GM12878 (cell line): ENCODE measurements at regions not wholly inside any gene's neighbourhood (a gene's known extent, or its start where the extent isn't known, plus 50 kb on each side); places are given as distances from the start of the nearest gene placed in this dataset.

Experiments
- CTCF ChIP-seq, 3 experiments: IDR thresholded peaks in 2 of 3; conservative IDR thresholded peaks in 1 of 3; 2 replicates each; pipeline ENCODE4 v1.5.1; 2011; ENCODE audit warnings: low read depth in 3 of 3, low read length in 3 of 3, mild to moderate bottlenecking in 3 of 3, control low read depth in 2 of 3, moderate library complexity in 2 of 3, inconsistent platforms in 1 of 3, mixed read lengths in 1 of 3; ENCODE audit not compliant: control insufficient read depth in 2 of 3, insufficient read depth in 1 of 3; ENCODE audit errors: extremely low read depth in 1 of 3
- E2F8 ChIP-seq: fragments of 450-650 bp; IDR thresholded peaks from 2 replicates; pipeline ENCODE4 v1.6.1; 2018; ENCODE audit warnings: mild to moderate bottlenecking, low read depth, moderate library complexity; ENCODE audit not compliant: partially characterized antibody
- EGR1 ChIP-seq, 2 experiments: IDR thresholded peaks; 1 replicate in 1 of 2; 2 replicates in 1 of 2; pipeline ENCODE4 v1.6.1; 2011 to 2012; ENCODE audit warnings: low read depth in 2 of 2, low read length in 2 of 2, borderline replicate concordance in 1 of 2, mild to moderate bottlenecking in 1 of 2, moderate library complexity in 1 of 2
- EP300 ChIP-seq, 2 experiments: fragments of 150-350 bp in 1 of 2; IDR thresholded peaks; 2 replicates each; pipeline ENCODE4 v1.6.1; 2011 to 2012; ENCODE audit warnings: low read depth in 2 of 2, low read length in 2 of 2, borderline replicate concordance in 1 of 2, improper control_type of control experiment in 1 of 2, inconsistent platforms in 1 of 2; ENCODE audit not compliant: control insufficient read depth in 1 of 2
- IRF5 ChIP-seq: fragments of 450-650 bp; IDR thresholded peaks from 2 replicates; pipeline ENCODE4 v1.6.1; 2017; ENCODE audit warnings: borderline replicate concordance
- JUND ChIP-seq: IDR thresholded peaks from 2 replicates; pipeline ENCODE4 v1.6.1; 2012; ENCODE audit warnings: low read depth, mild to moderate bottlenecking, low read length, improper control_type of control experiment, moderate library complexity
- SUZ12 ChIP-seq: fragments of 200-600 bp; sonication (generic); IDR thresholded peaks from one replicate; pipeline ENCODE4 v1.6.1; 2018; ENCODE audit warnings: antibody characterized with exemption, mild to moderate bottlenecking; ENCODE audit not compliant: unreplicated experiment
- TAF1 ChIP-seq: IDR thresholded peaks from 2 replicates; pipeline ENCODE4 v1.6.1; 2011; ENCODE audit warnings: mild to moderate bottlenecking, low read depth, low read length, borderline replicate concordance
- ZBTB11 ChIP-seq: fragments of 450-650 bp; formaldehyde crosslinking; IDR thresholded peaks from 2 replicates; pipeline ENCODE4 v1.5.0; 2022; ENCODE audit warnings: mild to moderate bottlenecking, missing genetic modification characterization

- no peak for TF ChIP-seq EGR1 (IDR thresholded peaks at IDR 0.05; ENCODE audit: borderline replicate concordance in 1 of 2, low read depth in 2 of 2, low read length in 2 of 2)
- TF ChIP-seq EP300 (IDR thresholded peaks at IDR 0.05; ENCODE audit: borderline replicate concordance in 1 of 2, control insufficient read depth in 1 of 2, low read depth in 2 of 2, low read length in 2 of 2), result no peak
- TF ChIP-seq JUND, result no peak
- no peak for TF ChIP-seq ZBTB11 (CRISPR knock-in tag)
- TF ChIP-seq IRF5, result no peak
- TF ChIP-seq TAF1, result no peak
- no peak for TF ChIP-seq SUZ12
- TF ChIP-seq E2F8, result no peak
- TF ChIP-seq CTCF (IDR thresholded peaks at IDR 0.05 in 2 of 3, conservative IDR thresholded peaks at IDR 0.05 in 1 of 3; ENCODE audit: control insufficient read depth in 2 of 3, extremely low read depth in 1 of 3, insufficient read depth in 1 of 3, low read depth in 3 of 3, low read length in 3 of 3), result no peak
These were observed 130.2 kb upstream of the WSCD2 start for GRCh38 chr12:107998863-107999262.
